ENCODE measurements at regions not wholly inside any gene's neighbourhood (a gene's known extent, or its start where the extent isn't known, plus 50 kb on each side); places are given as distances from the start of the nearest gene placed in this dataset.

DNA sequence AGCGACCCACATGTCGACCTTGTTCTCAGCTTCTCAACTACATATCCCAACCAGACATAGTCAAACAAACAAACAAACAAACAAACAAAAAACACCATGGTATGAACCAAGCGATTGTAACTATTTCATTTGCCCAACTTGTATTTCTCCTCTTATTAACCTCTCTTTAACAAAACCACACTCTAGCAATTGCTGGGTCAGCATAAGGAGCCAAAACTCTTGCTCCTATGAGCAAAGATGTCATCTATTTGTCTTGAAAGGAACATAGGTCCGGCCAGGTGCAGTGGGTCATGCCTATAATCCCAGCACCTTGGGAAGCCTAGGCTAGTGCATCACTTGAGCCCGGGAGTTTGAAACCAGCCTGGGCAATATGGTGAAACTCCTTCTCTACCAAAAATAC lies 145.6 kb downstream of the WT1 start:
- no peak for TF ChIP-seq EP300 (IDR thresholded peaks at IDR 0.05)
- TF ChIP-seq, protein P1, sequence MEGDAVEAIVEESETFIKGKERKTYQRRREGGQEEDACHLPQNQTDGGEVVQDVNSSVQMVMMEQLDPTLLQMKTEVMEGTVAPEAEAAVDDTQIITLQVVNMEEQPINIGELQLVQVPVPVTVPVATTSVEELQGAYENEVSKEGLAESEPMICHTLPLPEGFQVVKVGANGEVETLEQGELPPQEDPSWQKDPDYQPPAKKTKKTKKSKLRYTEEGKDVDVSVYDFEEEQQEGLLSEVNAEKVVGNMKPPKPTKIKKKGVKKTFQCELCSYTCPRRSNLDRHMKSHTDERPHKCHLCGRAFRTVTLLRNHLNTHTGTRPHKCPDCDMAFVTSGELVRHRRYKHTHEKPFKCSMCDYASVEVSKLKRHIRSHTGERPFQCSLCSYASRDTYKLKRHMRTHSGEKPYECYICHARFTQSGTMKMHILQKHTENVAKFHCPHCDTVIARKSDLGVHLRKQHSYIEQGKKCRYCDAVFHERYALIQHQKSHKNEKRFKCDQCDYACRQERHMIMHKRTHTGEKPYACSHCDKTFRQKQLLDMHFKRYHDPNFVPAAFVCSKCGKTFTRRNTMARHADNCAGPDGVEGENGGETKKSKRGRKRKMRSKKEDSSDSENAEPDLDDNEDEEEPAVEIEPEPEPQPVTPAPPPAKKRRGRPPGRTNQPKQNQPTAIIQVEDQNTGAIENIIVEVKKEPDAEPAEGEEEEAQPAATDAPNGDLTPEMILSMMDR (IDR thresholded peaks at IDR 0.05), result no peak
